Umbilical cord (tissue), 1 donor: ENCODE measurements at regions not wholly inside any gene's neighbourhood (a gene's known extent, or its start where the extent isn't known, plus 50 kb on each side); places are given as distances from the start of the nearest gene placed in this dataset.
A peak's percentile ranks its signal among the peaks of the same experiment; 100 is the strongest.

Experiments used
- DNase-seq: peaks from one replicate; pipeline ENCODE4 v3.0.0-alpha.2; 2015; ENCODE audit warnings: low spot score

DNA sequence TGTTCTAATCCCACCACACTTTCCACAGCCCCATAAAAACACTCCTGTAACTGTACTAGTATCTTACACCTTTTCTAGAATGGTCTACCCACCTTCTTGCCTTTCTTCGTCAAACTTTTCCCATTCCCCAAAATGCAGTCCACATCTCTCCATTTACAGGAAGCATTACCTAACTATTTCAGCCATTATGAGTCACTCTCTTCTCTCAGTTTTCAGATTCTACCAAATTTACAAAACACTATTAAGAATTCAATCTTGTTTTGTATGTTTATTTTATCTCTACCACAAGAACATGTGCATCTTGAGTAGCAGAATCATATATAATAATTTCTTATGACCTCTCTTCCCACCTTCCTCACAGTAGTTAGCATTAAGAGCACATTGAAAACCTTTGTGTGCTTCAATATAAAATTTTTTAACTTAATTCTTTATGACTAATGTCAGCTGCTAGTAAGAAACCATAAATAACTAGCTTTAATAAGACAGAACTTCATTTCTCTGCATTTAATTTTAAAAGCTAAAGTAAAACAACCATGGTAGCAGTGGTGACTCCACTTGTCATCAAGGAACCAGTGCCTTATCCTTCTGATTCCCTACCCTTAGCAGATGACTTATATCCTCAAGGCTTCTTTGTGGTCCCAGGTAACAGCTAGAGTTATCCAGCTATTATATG is 56.6 kb upstream of the MAP2 start:
- DNase-seq, result no peak

DNA sequence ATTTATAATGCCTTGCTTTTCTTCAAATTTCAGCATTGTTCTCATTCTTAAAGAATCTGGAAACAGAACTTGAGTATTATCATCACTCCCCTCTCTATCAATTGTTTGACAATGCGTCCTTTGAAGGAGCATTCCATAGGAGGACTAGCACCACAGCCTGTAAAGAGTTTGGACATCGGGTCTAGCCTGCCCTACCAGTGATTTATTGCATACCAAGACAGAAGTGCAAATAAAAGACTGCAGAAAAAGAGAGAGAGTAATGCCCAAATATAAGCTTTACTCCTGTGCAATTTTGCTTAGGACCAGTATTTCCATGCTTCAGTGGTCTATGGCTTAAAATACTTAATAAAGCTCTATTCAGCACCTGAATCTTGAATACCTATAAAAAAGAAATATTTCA is 55.4 kb upstream of the MAP2 start:
- no peak for DNase-seq

DNA sequence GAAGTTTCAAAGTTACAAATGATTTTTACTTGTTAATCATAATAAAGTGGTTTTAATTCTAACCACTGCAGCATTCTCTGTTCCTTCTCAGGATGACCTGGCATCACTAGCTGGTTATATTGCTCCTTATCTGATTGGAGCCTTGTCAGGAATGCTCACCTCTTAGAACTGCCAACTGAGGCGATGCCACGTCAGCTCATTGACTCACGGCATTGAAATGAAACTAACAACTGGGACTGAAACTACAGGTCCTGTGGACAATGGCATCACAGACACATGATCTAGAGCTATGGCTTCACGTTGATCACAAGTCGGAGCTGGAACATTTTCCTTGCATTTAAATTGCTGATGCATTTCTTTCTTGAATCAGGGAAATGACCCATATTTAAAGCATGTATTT is 54.9 kb upstream of the MAP2 start:
- peak; percentile 56 for DNase-seq

DNA sequence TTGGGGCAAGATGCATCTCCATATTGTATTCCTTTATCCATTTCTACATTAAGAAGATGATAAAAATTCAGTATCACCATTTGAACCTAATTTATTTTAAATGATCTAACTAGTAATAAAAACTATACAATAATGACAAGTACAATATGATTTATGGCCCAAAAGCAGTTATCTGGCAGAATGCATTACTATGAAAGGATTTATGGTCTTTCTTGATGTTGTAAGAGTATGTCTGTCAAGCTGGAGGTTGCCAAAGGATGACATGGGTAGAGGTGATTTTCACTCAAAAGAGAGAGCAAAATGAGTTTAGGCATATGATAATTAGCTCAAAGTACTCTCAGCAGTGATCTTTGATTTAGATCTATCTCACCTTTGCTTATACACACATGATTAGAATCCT is 54.2 kb upstream of the MAP2 start:
- no peak for DNase-seq

DNA sequence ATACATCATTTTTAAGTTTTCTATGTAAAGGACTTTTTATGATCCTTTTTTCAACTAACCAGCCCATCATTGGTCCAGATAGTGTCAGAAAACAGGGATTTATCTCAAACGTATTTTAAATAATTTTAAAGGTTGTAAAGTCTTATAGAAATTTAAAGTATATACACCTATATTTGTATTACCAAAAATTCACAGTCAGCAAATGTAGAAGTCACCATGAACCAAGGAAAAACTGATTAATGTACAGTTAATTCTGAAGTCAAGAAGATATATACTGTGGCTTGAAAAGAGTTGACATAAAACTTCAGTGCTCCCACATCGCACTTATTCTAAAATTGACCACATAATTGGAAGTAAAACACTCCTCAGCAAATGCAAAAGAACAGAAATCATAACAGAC is 52.4 kb upstream of the MAP2 start:
- no peak for DNase-seq
